ENCODE measurements at regions not wholly inside any gene's neighbourhood (a gene's known extent, or its start where the extent isn't known, plus 50 kb on each side); places are given as distances from the start of the nearest gene placed in this dataset.

DNA sequence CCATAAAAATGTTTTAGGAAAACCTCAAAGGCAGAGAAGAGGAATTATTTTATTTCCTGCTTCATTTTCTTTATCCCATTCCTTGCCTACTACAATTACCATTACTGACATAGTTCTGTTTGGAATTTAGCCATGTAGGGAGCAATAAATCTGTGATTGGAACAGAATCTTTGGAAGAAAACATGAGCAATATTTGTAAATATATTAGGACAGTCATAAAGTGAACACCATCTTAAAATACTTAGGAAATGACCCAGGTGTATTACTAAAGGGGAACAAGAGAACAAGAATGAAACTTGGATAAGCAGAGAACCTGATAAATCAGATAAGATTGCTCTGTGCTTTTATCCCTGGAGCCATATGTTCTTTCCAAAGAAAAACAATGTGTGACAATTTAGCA, 1326.0 kb upstream of the FLRT2 start:
- TF ChIP-seq, protein P1, sequence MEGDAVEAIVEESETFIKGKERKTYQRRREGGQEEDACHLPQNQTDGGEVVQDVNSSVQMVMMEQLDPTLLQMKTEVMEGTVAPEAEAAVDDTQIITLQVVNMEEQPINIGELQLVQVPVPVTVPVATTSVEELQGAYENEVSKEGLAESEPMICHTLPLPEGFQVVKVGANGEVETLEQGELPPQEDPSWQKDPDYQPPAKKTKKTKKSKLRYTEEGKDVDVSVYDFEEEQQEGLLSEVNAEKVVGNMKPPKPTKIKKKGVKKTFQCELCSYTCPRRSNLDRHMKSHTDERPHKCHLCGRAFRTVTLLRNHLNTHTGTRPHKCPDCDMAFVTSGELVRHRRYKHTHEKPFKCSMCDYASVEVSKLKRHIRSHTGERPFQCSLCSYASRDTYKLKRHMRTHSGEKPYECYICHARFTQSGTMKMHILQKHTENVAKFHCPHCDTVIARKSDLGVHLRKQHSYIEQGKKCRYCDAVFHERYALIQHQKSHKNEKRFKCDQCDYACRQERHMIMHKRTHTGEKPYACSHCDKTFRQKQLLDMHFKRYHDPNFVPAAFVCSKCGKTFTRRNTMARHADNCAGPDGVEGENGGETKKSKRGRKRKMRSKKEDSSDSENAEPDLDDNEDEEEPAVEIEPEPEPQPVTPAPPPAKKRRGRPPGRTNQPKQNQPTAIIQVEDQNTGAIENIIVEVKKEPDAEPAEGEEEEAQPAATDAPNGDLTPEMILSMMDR (conservative IDR thresholded peaks at IDR 0.05; ENCODE audit: low read length): no peak
- no peak overlapping the region for H3K4me3 ChIP-seq (ENCODE audit: low read length)
- no peak for DNase-seq (ENCODE audit: low read depth)

DNA sequence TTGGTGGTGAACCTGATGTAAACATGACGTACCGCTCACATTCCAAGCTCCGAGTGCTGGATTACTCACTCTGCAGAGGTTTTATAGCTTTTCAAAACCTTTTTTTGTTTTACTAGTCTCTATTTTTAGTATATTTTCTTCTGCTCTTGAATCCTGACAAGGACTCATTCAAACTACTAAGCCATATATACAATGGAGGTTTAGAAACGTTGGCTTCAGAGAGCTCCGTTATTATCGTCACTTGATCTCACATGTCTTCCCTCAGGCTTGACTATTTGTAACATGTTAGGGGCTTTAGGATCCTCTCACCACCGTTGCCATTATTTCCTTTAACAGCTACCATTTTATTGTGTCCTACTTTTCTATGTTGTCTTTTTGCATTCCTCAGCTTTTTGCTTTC, 1321.5 kb upstream of the FLRT2 start:
- H3K4me3 ChIP-seq (ENCODE audit: low read length): no peak overlapping the region
- TF ChIP-seq, protein P1 (conservative IDR thresholded peaks at IDR 0.05; ENCODE audit: low read length): no peak
- DNase-seq (ENCODE audit: low read depth): no peak

DNA sequence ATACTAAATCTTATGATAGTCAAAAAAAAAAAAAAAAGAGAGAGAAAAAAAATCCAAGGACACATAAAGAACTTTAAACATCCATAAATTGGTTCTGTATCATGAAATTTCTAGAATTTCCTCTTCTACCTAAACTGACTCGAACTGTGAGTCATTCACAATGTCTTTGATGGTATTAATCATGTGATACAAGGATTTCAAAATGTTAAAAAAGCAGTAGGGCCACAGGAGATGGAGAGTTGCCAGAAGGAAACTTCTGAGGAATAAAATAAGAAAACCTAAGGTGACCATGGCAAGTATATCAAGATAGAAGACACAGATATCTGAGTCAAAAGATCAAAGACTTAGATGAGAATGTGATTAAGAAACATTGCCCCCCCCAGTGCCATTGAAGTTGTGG, 1320.9 kb upstream of the FLRT2 start:
- H3K4me3 ChIP-seq (ENCODE audit: low read length): no peak overlapping the region
- no peak for DNase-seq (ENCODE audit: low read depth)
- TF ChIP-seq, protein P1 (conservative IDR thresholded peaks at IDR 0.05; ENCODE audit: low read length): no peak

DNA sequence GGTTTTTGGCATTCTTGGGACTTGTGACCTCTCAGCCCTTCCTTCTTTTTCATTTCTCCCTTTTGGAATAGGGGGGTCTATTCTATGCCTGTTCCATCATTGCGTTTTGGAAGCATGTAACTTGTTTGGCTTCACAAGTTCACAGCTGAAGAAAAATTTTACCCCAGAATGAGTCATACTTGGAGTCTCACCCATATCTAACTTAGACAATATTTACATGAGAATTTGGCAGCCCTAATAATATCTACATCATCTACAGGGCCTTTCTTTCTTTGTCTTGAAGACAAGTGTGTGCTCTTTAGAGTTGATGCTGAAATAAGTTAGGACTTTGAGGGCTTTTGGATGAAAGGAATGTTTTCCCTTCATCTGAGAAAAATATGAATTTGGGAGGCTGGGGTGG, 1312.9 kb upstream of the FLRT2 start:
- H3K4me3 ChIP-seq (ENCODE audit: low read length): no peak overlapping the region
- TF ChIP-seq, protein P1 (conservative IDR thresholded peaks at IDR 0.05; ENCODE audit: low read length): no peak
- DNase-seq (ENCODE audit: low read depth): no peak

DNA sequence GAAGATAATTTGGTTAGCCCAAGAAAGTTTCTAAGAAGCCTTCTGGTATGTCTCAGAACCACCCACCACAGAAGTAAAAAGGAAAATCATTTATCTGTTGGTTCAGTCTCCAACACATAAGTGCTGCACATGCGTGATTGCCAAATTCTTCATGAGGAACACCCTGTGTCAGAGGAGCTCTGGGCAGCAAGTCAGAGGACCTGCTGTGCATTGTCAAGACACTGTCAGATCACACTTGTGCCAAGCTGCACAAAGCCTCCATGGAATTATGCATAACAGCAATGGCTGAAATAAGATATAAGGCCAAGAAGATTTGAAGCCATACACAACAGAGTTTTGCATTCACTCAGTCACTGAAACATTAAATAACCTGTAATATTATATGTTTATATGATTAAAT, 1304.7 kb upstream of the FLRT2 start:
- no peak for DNase-seq (ENCODE audit: low read depth)
- H3K4me3 ChIP-seq (ENCODE audit: low read length): no peak overlapping the region
- TF ChIP-seq, protein P1 (conservative IDR thresholded peaks at IDR 0.05; ENCODE audit: low read length): no peak

DNA sequence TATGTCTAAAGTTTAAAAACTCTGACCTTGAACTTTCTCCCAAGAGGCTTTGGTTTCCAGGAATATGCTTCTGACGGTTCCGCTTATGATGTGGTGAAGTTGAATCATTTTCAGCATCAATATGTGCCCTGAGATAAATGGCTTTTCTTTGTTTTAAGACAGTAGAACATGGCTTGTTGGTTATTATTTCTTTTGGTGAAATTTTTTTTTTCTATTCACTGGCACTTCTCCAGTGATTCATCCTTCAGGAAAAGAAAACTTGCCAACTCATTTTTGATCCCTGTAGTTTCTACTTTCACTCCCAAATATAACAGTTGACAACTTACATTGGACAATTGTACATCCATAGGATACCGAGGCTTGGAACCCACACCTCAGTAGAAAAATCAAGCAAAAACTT, 1301.2 kb upstream of the FLRT2 start:
- TF ChIP-seq, protein P1 (conservative IDR thresholded peaks at IDR 0.05; ENCODE audit: low read length): no peak
- DNase-seq (ENCODE audit: low read depth): no peak
- H3K4me3 ChIP-seq (ENCODE audit: low read length): no peak overlapping the region

DNA sequence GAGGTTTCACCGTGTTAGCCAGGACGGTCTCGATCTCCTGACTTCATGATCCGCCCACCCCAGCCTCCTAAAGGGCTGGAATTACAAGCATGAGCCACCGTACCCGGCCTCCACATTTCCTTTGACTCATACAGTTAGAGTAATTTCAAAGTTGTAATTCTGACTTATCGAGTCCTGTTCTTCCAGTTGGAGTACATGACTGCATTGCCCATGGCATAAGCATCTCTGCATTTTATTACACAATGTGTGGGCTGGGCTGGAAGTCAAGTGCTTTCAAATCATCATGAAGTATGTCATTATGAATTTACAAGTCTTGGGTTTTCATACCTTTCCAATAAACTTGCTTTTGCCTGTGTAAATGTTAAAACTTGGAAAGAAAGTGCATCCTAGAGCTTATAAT, 1295.7 kb upstream of the FLRT2 start:
- TF ChIP-seq, protein P1 (conservative IDR thresholded peaks at IDR 0.05; ENCODE audit: low read length): no peak
- DNase-seq (ENCODE audit: low read depth): no peak
- no peak overlapping the region for H3K4me3 ChIP-seq (ENCODE audit: low read length)
